GM18498 (cell line): ENCODE measurements at regions not wholly inside any gene's neighbourhood (a gene's known extent, or its start where the extent isn't known, plus 50 kb on each side); places are given as distances from the start of the nearest gene placed in this dataset.
"Not testable (repeated sequence)": the region's sequence is repeated elsewhere in the genome, so short reads cannot be mapped to it uniquely, and the experiment has no call there.

ENCODE experiments used
- ATAC-seq: cut with Tn5 transposase; IDR thresholded peaks from one replicate; pipeline ENCODE4 v1.9.1; 2021; ENCODE audit warnings: mild to moderate bottlenecking, moderate library complexity; ENCODE audit not compliant: unreplicated experiment

DNA sequence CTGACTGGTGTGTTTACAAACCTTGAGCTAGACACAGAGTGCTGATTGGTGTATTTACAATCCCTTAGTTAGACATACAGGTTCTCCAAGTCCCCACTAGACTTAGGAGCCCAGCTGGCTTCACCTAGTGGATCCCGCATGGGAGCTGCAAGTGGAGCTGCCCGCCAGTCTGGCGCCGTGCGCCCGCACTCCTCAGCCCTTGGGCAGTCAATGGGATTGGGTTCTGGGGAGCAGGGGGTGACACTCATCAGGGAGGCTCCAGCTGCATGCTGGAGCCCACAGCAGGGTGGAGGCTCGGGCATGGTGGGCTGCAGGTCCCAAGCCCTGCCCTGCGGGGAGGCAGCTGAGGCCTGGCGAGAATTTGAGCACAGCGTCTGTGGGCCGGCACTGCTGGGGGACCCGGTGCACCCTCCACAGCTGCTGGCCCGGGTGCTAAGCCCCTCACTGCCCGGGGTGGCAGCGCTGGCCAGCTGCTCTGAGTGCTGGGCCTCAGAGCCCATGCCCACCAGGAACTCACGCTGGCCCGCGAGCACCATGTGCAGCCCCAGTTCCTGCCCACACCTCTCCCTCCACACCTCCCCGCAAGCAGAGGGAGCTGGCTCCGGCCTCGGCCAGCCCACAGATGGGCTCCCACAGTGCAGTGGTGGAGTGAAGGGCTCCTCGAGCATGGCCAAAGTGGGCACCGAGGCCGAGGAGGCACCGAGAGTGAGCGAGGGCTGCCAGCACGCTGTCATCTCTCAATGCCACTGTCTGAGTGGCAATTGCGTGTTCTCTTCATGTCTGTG lies 290.6 kb upstream of the RGPD4 start:
- not testable (repeated sequence) for ATAC-seq

DNA sequence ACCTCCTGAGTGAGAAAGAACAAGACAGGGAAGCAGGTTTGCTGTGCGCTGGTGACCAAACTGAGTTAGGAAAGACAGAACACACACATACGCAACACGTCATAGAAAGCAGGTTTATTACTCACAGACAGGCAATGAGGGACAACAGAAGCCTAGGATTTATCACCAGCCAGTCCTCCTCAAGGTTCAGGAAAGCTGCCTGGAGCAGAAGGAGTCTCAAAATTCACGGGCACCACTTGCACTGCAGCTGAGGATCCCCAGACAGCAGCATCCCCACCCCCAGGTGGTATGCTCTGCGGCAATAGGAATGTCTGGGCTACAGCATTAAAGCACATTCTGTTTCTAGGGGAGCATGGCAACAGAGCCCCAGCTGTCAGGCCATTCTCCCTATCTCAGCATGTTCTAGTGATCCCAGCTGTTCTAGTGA lies 284.4 kb upstream of the RGPD4 start:
- ATAC-seq = no peak

DNA sequence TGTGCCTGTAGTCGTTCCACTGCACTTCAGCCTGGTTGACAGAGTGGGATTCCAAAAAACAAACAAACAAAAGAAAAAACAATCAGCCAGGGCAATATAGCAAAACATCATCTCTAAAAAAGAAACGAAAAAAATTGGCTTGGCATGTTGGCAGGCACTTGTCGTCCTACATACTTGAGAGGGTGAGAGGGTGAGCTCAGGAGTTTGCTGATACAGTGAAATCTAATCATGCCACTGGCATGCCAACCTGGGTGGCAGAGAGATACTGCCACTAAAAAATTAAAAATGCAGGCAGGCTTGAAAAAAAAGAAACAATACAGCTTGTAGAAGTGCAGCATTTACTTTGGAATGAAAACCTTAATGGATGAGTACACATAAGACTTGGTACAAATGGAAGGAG lies 282.9 kb upstream of the RGPD4 start:
- ATAC-seq = no peak

DNA sequence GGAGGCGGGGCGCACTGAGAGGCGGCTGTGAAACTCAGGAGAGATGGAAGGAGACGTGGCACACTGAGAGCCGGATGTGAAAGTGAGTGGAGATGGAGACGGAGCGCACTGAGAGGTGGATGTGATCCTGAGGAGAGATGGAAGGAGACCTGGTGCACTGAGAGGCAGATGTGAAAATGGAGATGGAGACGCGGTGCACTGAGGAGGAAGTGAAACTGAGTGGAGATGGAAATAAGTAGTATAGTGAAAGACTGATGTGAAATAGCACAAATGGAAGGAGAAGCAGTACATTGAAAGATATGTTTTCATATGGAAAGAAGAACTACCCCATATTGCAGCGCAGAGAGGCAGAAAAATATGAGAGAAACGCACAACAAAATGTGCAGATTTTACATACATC lies 281.6 kb upstream of the RGPD4 start:
- ATAC-seq = no peak

DNA sequence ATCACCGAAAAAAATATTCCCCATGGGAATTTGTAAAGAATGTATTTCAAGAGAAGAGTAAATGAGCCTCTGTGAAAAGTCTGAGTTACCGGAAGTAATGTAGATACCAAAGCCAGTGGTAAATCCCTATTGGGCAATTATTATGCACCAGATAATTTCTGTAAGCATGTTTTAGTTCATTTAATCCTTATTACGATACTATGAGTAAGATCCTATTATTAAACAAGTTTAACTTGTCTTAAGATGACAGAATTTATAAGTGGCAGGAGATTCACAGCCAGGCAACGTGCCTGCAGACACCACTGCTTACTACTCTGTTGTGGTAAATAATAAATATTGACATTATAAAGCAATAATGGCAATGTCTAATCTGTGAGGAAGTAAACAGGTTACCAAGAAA lies 280.8 kb upstream of the RGPD4 start:
- ATAC-seq = no peak

DNA sequence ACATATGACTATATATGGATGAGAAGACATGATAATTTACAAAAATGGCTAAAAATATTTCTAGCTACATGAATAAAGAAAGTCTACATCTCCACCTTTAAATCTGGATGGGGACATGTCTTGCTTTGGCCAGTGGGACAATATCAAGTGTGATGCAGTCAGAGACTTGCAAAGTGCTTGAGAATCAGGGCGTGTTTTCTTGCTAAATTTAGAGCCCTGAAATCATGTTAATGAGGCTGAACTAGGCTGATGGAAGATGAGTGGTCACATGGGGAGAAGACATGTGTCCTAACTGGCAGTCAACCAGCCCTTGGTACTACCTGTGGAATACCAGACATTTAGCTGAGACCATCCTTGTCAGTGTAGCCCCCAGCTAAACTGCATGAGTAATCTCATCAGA lies 278.5 kb upstream of the RGPD4 start:
- ATAC-seq = no peak

DNA sequence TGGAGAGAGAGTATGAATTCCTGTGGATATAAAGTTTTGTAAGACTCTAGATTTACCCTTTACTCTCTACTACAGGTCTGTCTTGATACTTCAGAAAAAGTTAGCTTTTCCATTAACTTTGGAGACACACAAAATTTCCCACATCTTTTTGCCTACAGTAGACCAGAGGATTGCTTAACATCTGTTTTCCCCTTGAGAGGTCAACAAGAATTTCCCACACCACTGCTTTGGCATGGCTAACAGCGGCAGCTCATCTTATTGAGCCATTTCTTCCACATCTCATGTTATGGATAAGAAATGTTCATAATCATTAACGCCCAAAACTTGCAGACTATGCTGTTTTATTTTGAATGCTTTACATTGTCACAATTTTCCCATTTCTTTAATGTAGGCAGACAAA lies 273.6 kb upstream of the RGPD4 start:
- ATAC-seq = no peak

DNA sequence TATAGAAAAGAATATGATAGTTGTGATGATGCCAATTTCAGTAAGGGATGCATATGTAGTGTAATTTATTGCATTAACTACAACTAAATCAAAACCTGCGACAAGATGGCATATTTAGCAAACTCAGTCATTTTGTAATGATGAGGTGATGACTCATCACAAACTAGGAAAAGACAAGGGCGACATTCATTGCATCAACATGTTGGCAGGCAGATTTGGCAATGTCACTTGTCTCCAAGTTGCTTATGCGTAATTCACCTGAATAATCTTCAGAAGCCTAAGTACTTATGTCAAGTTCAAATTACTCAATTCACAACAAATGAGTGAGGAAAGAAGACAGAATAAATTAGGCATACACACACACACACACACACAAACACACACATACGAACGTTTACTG lies 273.2 kb upstream of the RGPD4 start:
- no peak for ATAC-seq

DNA sequence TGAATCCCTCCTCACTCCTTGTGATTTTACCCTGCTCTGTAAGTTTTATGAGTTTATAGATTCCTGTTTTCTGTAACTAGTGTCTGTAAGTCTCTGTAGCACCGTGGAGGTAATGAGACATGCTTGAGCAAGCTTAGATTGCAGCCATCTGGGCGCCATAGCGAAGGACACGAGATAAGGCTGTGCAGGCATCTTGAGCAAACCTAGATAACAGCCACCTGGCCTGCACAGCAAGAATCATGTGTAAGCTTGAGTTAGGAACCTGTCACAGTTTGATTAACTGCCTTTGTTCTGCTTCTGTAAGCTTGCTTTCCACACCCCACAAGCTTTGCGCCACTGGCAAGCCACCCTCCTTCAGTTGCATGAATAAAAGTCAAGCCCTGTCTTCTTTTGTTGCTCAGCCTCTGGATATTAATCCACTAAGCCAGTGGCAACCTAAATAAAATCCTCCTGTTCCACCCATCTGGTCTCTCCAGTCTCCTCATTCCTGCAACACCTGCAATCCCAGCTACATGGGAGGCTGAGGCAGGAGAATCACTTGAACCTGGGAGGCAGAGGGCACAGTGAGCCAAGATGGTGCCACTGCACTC lies 270.6 kb upstream of the RGPD4 start:
- ATAC-seq = no peak

DNA sequence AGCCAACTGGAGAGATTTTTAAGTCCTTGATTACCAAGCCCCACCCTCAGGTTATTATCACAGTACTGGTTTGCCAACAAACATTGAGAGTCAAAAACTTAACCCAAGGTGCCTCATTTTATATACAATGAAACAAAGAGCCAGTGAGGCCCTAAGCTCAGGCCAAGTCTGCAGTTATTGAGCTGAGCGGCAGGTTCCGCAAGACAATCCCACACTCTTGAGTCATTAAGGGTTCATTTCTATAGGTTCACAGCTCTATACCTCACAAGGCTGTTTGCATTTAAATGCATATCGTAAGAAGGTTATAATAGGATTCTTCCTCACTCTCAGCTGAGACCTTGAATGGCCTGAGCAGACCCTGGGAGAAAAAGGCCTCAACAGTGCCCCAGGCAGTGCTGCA lies 268.4 kb upstream of the RGPD4 start:
- no peak for ATAC-seq

DNA sequence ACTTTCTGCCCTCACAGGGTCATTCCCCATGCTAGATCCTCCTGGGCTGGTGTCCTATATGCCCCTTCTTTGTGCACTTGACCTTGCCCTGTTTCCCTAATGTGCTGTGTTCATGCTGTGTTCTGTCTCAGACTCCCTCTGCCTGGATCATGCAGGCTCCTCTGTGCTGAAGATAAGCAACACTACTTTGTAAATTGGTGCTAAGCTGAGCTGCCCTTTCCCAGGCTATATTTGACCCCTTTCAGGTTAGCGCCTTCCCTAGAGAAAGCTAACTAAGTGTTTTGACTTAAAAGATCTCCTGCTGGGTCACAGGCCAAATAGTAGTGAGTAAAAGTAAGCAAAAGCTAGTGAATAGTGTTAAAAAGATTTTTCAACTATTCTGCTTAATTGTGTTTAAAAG lies 257.2 kb upstream of the RGPD4 start:
- ATAC-seq = no peak

DNA sequence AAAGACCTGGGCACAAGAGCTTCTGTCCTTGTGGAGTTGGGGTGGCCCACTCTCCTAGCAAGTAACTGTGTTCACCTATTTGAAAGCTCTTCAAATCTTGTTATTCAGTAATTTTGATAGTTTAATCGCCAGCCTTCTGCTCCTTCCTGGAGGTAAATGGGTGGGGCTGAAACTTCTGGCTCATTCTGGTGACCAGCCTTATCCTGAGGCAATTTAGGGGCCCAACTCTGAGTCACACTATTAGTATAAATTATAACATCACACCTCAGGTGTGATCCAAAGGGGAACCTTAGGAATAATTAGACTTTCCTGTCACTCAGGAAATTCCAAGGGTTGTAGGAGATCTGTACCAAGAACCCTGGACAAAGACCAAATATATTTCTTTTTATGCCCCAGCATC lies 255.8 kb upstream of the RGPD4 start:
- no peak for ATAC-seq

DNA sequence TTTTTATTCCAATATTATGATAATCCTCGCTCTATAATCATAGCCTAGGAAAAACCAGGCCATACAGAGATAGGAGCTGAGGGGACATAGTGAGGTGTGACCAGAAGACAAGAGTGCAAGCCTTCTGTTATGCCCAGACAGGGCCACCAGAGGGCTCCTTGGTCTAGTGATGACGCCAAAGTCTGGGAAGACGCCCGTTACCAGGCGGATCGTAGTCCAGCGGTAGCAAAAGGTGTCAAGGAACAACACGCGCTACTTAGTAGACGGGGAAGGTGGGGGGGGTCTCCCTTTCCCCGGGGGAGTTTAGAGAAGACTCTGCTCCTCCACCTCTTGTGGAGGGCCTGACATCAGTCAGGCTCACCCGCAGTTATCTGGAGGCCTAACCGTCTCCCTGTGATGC lies 253.8 kb upstream of the RGPD4 start:
- not testable (repeated sequence) for ATAC-seq

DNA sequence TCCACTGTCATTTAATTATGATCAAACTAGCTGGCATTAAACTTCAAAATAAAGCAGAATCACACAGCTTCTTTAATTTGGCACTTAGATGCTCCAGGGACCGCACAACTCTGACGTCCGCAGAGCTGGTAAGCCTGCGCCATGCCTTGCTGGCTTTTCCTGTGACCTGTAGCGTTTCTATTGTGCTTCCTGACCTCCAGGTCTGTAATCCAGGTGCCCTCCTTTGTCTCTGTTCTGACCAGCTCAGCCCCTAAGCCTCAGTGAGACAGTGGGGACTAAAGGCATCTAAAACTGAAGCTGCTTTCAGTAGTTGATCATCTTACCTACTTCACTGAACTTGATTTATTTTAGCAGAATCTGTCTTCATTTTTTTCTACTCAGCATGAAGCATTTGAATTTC lies 249.7 kb upstream of the RGPD4 start:
- ATAC-seq = no peak

DNA sequence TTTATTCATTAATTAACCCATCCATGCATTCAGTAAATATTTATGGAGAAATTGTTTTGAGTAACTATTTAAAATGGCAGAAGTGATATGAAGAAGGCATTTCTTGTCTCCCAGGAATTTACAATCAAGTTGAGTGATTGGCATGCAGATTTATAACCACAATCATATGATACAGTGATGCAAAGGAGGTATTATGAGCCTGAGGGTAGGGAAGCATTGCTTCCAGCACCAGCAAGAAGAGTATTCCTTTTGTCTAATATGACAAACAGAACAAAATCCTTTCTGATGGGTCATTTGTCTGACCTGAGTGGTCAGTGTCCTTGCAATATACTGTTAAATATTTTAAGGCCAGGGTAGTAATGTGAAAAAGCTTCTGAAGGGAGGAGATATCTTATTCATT lies 244.2 kb upstream of the RGPD4 start:
- no peak for ATAC-seq

DNA sequence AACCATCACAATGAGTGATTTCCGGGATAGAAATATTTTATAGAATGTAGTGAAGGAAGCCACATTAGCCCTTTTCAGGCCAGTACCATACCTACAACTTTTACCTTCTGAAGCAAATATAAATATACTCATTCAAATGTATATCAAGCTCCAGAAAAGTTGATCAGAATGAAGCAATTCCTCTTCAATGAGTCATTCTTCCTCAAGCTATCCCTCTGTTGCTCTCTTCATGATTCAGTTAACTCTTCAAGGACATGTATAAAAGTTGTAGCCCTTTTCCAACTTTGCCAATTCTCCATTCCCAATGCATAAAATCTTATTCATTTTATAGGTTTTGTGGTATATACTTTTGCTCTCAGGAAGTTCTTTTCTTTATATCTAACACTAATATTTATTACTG lies 242.1 kb upstream of the RGPD4 start:
- ATAC-seq = no peak

DNA sequence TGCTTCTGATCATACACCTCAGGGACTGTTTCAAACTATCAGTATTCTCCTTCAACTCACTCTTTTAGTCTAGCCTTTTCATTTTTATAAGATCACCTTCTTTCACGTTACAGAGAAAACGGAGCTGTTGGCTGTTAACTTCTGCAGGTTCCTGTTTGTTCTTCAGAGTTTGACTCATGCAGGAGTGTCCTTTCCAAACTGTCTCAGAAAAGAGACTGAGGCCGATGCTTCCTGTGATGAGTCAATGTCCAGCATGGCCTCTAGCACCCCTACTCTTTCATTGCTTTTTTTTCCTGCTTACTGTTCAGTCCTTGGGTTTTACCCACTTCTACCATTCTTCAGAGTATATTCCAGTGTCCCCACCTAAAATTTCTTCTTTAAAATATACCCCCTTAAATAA lies 240.8 kb upstream of the RGPD4 start:
- ATAC-seq = no peak

DNA sequence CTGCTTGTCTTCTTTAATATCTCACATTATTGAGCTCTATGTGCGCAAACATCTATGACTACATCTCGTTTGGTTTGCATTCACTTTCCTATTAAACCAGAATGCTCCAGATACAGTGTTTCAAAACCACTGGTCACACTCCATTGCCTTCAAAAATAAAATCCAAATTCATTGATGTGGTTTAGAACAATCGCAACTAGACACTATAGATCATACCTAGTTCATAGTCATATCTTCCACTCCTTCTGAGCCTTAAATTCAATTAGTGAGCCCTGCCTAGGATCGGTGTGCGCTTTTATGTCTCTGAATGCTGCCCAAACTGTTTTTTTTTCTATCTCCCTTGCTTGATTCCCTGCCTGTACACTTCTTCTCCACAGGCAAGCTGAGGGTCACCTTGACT lies 238.5 kb upstream of the RGPD4 start:
- ATAC-seq = no peak

DNA sequence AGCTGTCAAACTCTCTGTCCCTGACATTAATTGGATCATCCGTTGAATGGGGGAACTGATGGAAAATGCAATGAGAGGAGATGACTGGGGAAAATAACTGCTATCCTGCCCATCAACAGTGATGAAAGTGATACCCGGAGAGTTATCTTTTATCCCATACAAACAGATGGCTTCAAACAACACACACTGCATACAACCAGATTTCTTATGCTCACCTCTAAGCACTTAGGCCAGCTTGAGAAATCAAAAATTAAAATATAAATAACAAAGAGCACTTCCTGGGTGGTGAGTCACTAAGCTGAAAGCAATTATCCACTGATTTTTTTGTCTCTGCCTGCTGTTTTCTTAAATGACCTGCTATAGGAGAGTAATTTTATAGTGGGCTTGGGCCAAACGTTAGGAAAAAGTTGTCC lies 237.6 kb upstream of the RGPD4 start:
- no peak for ATAC-seq

DNA sequence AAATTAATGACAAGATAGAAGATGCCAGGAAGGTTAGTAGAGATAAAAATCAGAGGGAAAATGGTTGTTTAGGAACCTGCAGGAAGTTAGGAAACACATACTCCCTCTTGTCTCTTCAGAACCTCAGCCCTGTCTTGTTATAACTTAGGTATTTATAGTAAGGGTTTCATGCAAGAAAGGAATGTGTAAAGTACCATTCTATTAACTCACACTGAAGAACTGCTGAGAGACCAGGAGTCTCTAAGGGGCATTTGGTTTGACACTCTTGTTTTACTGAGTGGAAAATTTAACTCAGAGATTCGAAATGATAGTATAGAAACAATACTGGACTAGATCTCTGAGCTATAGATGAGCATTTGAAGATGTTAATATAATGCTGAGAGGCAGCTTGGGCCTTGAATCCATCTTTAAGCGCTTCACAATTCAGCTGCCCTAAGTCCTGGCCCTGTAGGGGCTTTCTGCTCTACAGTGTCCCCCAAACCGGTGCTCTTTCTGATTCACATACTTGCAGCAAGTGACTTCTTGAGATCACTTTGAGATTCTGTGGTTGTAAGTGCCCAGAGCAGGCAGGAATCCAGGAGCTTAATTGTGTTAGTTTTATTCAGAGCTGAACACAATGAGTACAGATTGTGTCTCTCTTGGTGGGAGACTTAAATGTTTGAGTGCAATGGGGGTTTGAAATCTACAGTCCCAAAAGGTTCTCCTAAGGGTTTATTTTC lies 235.0 kb upstream of the RGPD4 start:
- ATAC-seq = no peak

DNA sequence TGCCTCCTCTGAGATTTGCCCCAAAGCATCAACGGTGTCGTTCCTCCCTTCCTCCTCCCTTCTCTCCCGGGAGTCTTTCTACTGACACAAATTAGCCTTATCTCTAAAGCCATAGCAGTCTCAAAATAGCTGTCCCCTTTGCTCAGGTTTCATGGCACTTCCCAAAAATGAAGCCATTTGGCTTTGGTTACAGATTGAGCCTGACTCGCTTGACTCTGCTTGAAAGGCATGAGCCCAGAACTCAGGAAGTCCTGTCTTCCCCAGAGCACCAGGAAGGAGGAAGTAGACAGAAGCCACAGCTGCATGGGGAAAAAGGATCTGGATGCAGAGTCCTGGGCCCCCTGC lies 234.4 kb upstream of the RGPD4 start:
- ATAC-seq = no peak

DNA sequence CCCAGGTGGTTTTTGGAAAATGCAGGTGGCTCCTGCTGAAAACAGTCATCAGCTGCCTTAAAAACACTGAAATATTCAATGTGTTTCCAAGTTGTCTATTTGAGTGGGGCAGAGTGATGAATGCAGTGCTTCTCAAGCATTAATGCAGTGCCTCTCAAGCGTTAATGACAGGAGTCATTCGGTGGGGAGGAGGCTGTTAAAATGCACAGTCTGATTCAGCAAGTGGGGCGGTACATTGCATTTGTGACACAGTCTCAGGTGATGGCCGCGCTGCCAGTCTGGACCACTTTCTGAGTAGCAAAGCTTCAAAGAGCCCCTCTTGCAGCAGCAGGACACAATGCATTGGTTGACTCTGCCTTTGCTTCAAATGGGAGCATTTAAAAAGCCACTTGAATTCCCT lies 231.4 kb upstream of the RGPD4 start:
- ATAC-seq = no peak
